Motor neuron (in vitro differentiated cells): ENCODE measurements at regions not wholly inside any gene's neighbourhood (a gene's known extent, or its start where the extent isn't known, plus 50 kb on each side); places are given as distances from the start of the nearest gene placed in this dataset.

Source experiments
- ATAC-seq, 8 experiments: fragments of 200-7000 bp; cut with Tn5 transposase; replicated peaks in 6 of 8; 2 replicates each; pipeline ENCODE4 v1.8.0; 2021; ENCODE audit warnings: mild to moderate bottlenecking in 8 of 8, moderate library complexity in 8 of 8
- H3K27ac ChIP-seq, 2 donors: fragments of 250-450 bp; sonication (Bioruptor Pico); 2 replicates each; pipeline ENCODE4 v1.9.0; 2021; ENCODE audit warnings: antibody characterized with exemption in 2 of 2, mild to moderate bottlenecking in 2 of 2, moderate library complexity in 1 of 2
- H3K4me1 ChIP-seq, 2 donors: fragments of 250-450 bp; sonication (Bioruptor Pico); replicated peaks in 1 of 2; 2 replicates each; pipeline ENCODE4 v1.6.1; 2021; ENCODE audit warnings: antibody characterized with exemption in 2 of 2, mild to moderate bottlenecking in 2 of 2, moderate library complexity in 1 of 2
- H3K4me3 ChIP-seq, 5 donors: fragments of 250-450 bp; sonication (Bioruptor Pico); 2 replicates each; pipeline ENCODE4 v1.9.0; 2021; ENCODE audit warnings: antibody characterized with exemption in 5 of 5, mild to moderate bottlenecking in 5 of 5, moderate library complexity in 4 of 5
- WGBS, 10 experiments: fragments of 450-650 bp; shearing (Covaris generic); methylation state at CpG; one replicate each; pipeline ENCODE4 v1.0.0; 2022; 5-methylcytosine and 5-hydroxymethylcytosine counted together
- in situ Hi-C, 9 experiments: fragments of 400-800 bp; cut with MboI; loops; one replicate each; pipeline ENCODE4 v1.15.0; 2021; ENCODE audit warnings: low sequenced_read_pairs in 9 of 9, low pct_unique_long_range_greater_than_20kb in 2 of 9; ENCODE audit not compliant: unreplicated experiment in 9 of 9

GRCh38 chr1:209059981-209060380, 523.5 kb upstream of the CAMK1G start:
- 37 to 100% (median 76%) methylated on average over 1 to 7 of the region's 7 CpGs for WGBS, 10 experiments
- in situ Hi-C loops, result no loop called here
- H3K4me1 ChIP-seq, result peaks cover 19 to 59% of the 10 kb centered on the region in 2 donors
- no peak overlapping the region for H3K27ac ChIP-seq
- no peak for ATAC-seq
- H3K4me3 ChIP-seq, result no peak overlapping the region

- peak in 1 of 8 experiments; percentile 19 for ATAC-seq
- Histone ChIP-seq H3K27ac (no peak overlapping the region), H3K4me3 (no peak overlapping the region), H3K4me1 (peaks cover 19 to 78% of the 10 kb centered on the region in 2 donors)
- in situ Hi-C loops, result no loop called here
- WGBS, 10 experiments, result 40 to 93% (median 59%) methylated on average over 1 to 6 of the region's 6 CpGs; no CpG with 5 or more reads in 2 of the 10 experiments
These were observed 521.4 kb upstream of the CAMK1G start for GRCh38 chr1:209062081-209062620.

- no peak overlapping the region for H3K27ac ChIP-seq
- ATAC-seq, result peak in 1 of 8 experiments; percentile 17
- 20 to 100% (median 90%) methylated on average over 1 of the region's 1 CpG; no CpG with 5 or more reads in 3 of the 10 experiments for WGBS, 10 experiments
- H3K4me3 ChIP-seq, result no peak overlapping the region
- in situ Hi-C loops, result no loop called here
- H3K4me1 ChIP-seq, result peaks cover 19 to 78% of the 10 kb centered on the region in 2 donors
These were observed 520.7 kb upstream of the CAMK1G start for GRCh38 chr1:209062863-209063262.

GRCh38 chr1:209063767-209064659, 519.5 kb upstream of the CAMK1G start:
- Histone ChIP-seq H3K4me3 (no peak overlapping the region), H3K27ac (peak overlapping the region; percentile 7 to 37), H3K4me1 (peaks cover 19 to 83% of the 10 kb centered on the region in 2 donors)
- WGBS, 10 experiments, result 0 to 100% (median 68%) methylated on average over 1 to 12 of the region's 13 CpGs; no CpG with 5 or more reads in 2 of the 10 experiments
- in situ Hi-C loops, result no loop called here
- ATAC-seq, result peak in 5 of 8 experiments; percentile 18 to 65 (median 52)

GRCh38 chr1:209064850-209065706, 518.4 kb upstream of the CAMK1G start:
- peak in 7 of 8 experiments; percentile 50 to 87 (median 77) for ATAC-seq
- Histone ChIP-seq H3K27ac (peak overlapping the region in 1 of 2 donors; percentile 37), H3K4me3 (no peak overlapping the region), H3K4me1 (peaks cover 19 to 75% of the 10 kb centered on the region in 2 donors)
- WGBS, 10 experiments, result 0 to 100% (median 48%) methylated on average over 1 to 11 of the region's 11 CpGs; no CpG with 5 or more reads in 1 of the 10 experiments
- in situ Hi-C loops, result no loop called here

GRCh38 chr1:209072481-209072880, 511.0 kb upstream of the CAMK1G start:
- H3K27ac ChIP-seq, result no peak overlapping the region
- H3K4me3 ChIP-seq, result no peak overlapping the region
- H3K4me1 ChIP-seq, result peaks cover 0 to 21% of the 10 kb centered on the region in 2 donors
- ATAC-seq, result no peak
- in situ Hi-C loops, result loop anchor here in 1 of 9 experiments (10.0 kb wide), 1 partner anchor 122 kb away; no protein-coding TSS in a partner anchor

GRCh38 chr1:209073879-209074278, 509.6 kb upstream of the CAMK1G start:
- no peak overlapping the region for H3K27ac ChIP-seq
- no peak for ATAC-seq
- in situ Hi-C loops, result loop anchor here in 1 of 9 experiments (10.0 kb wide), 1 partner anchor 121 kb away; no protein-coding TSS in a partner anchor

GRCh38 chr1:209074575-209075250, 508.8 kb upstream of the CAMK1G start:
- Histone ChIP-seq H3K4me1 (peaks cover 0 to 13% of the 10 kb centered on the region in 2 donors), H3K27ac (no peak overlapping the region), H3K4me3 (no peak overlapping the region)
- ATAC-seq, result no peak
- in situ Hi-C loops, result loop anchor here in 1 of 9 experiments (10.0 kb wide), 1 partner anchor 120 kb away; no protein-coding TSS in a partner anchor

More at GRCh38 chr1:209073879-209074278, 509.6 kb upstream of the CAMK1G start:
- Histone ChIP-seq H3K4me1 (peaks cover 0 to 17% of the 10 kb centered on the region in 2 donors), H3K4me3 (no peak overlapping the region)

GRCh38 chr1:209076688-209077087, 506.8 kb upstream of the CAMK1G start:
- WGBS, 10 experiments, result 0 to 100% (median 90%) methylated on average over 1 to 3 of the region's 3 CpGs
- in situ Hi-C loops, result loop anchor here in 1 of 9 experiments (10.0 kb wide), 1 partner anchor 118 kb away; no protein-coding TSS in a partner anchor
- Histone ChIP-seq H3K27ac (no peak overlapping the region), H3K4me1 (peaks cover 0 to 3% of the 10 kb centered on the region in 2 donors), H3K4me3 (no peak overlapping the region)
- peak in 3 of 8 experiments; percentile 35 to 66 (median 57) for ATAC-seq

- in situ Hi-C loops, result no loop called here
- no peak overlapping the region for H3K4me3 ChIP-seq
- H3K4me1 ChIP-seq, result peaks cover 0 to 6% of the 10 kb centered on the region in 2 donors
- ATAC-seq, result peak in 3 of 8 experiments; percentile 65 to 93 (median 92)
- 0 to 85% (median 55%) methylated on average over 1 to 5 of the region's 5 CpGs; no CpG with 5 or more reads in 4 of the 10 experiments for WGBS, 10 experiments
- H3K27ac ChIP-seq, result no peak overlapping the region
These were observed 503.2 kb upstream of the CAMK1G start for GRCh38 chr1:209080170-209080781.

GRCh38 chr1:209086486-209087192, 496.9 kb upstream of the CAMK1G start:
- in situ Hi-C loops, result no loop called here
- Histone ChIP-seq H3K4me3 (no peak overlapping the region), H3K27ac (no peak overlapping the region), H3K4me1 (peaks cover 0 to 12% of the 10 kb centered on the region in 2 donors)
- WGBS, 10 experiments, result 12 to 80% (median 49%) methylated on average over 1 to 6 of the region's 6 CpGs; no CpG with 5 or more reads in 1 of the 10 experiments
- no peak for ATAC-seq
